ENCODE measurements at regions not wholly inside any gene's neighbourhood (a gene's known extent, or its start where the extent isn't known, plus 50 kb on each side); places are given as distances from the start of the nearest gene placed in this dataset.

DNA sequence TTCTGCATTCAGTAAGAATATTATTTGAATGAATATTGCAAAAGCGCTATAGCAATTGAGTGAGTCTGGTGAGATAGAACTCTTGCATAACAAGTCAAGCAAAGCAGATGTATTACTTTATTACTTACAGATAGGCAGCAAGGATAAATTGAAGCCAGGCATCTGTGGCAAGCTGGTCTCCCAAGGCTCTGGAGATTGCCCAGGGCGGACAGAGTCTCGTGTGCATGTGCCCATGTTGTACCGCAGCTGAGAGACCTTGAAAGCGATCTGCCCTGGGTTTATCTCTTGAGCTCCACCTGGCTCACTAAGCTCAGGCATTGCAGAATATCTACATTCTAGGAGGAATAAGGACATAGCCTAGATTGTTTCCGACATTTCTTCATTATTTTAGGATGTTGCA lies 591.6 kb downstream of the ISL1 start:
- TF ChIP-seq, protein P1, sequence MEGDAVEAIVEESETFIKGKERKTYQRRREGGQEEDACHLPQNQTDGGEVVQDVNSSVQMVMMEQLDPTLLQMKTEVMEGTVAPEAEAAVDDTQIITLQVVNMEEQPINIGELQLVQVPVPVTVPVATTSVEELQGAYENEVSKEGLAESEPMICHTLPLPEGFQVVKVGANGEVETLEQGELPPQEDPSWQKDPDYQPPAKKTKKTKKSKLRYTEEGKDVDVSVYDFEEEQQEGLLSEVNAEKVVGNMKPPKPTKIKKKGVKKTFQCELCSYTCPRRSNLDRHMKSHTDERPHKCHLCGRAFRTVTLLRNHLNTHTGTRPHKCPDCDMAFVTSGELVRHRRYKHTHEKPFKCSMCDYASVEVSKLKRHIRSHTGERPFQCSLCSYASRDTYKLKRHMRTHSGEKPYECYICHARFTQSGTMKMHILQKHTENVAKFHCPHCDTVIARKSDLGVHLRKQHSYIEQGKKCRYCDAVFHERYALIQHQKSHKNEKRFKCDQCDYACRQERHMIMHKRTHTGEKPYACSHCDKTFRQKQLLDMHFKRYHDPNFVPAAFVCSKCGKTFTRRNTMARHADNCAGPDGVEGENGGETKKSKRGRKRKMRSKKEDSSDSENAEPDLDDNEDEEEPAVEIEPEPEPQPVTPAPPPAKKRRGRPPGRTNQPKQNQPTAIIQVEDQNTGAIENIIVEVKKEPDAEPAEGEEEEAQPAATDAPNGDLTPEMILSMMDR (IDR thresholded peaks at IDR 0.05; ENCODE audit: insufficient read depth, low read depth, low read length) = no peak
- no peak for TF ChIP-seq EZH2 (IDR thresholded peaks at IDR 0.05; ENCODE audit: insufficient read depth, low read length)

Measured in astrocyte (in vitro differentiated cells and primary cell).